GM19372 (cell line): ENCODE measurements at regions not wholly inside any gene's neighbourhood (a gene's known extent, or its start where the extent isn't known, plus 50 kb on each side); places are given as distances from the start of the nearest gene placed in this dataset.

Experiments
- ATAC-seq: cut with Tn5 transposase; IDR thresholded peaks from one replicate; pipeline ENCODE4 v1.9.1; 2021; ENCODE audit warnings: mild to moderate bottlenecking, low read depth, moderate library complexity; ENCODE audit not compliant: unreplicated experiment

DNA sequence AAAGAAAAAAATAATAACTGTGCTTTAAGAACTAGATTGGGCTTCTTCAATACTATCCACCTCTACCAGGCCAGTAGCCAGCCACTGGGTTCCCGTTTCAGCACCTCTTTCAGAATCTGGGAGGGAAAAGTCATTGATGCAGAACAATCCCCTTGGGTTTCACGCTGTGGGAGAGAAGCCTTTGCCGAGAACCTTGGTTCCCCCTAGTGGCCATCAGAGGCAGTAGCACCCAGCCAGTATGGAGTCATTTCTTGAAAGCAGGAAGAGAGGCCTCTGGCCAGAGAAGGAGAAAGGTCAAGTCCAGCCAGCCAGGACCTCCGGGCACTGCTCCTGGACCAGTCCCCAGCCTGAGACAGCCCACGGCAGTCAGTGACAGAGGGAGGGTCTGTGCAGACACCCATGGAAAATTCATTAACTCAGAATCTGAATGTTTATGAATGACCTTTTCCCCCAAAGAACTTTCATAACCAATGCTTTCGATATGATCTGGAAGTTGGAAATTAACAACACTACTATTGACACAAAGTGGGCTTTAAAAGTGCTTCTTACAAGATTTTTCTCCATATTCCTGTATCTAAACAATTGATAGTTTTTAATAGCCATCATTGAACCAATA, 51.2 kb upstream of the CDH5 start:
- peak; percentile 89 for ATAC-seq

GRCh38 chr16:66311306-66311705, 55.2 kb upstream of the CDH5 start:
- no peak for ATAC-seq

DNA sequence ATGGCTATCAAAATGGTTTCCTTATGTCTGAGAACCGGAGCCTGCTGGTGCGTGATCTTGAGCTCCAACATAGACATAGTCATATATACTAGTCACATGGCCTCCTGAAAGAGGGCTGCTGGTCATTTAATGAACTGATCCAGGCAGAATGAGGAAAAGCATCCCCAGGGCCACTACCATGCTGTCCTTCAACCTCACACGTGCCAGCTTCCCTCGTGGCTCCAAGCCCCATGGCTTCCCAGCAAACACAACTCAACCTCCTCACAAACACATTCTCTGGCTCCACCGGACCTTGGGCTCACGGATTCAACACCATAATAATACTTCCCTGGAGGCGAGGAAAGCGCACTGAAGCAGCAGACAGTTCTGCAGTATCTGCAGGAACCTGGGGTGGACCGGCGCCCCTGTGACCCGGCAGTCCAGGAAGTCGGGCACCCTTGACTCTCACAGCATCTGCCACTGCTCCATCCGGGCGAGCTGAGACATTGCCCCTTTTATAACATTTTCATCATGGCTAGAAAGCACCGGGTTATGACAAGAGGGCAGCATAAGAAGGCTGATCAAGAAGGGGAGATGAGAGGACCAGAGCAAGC, 57.2 kb upstream of the CDH5 start:
- ATAC-seq = no peak

DNA sequence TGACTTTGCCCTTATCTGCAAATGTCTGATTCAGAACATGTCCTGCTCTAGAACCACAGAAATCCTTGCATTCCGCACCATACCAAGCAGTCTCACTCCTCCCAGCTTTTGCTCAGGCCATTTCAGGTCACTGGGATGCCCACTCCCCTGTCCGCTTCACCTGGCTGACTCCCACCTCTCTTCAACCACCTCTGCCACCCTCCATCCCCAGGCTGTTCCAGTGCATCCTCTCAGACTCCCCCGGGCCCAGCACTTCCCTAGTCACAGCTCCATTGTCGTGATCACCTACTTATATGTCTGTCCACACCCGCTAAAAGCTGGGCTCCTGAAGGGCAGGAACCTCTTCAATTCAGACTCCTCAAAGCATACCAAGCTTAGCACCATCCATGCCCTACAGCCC, 58.4 kb upstream of the CDH5 start:
- ATAC-seq = no peak

DNA sequence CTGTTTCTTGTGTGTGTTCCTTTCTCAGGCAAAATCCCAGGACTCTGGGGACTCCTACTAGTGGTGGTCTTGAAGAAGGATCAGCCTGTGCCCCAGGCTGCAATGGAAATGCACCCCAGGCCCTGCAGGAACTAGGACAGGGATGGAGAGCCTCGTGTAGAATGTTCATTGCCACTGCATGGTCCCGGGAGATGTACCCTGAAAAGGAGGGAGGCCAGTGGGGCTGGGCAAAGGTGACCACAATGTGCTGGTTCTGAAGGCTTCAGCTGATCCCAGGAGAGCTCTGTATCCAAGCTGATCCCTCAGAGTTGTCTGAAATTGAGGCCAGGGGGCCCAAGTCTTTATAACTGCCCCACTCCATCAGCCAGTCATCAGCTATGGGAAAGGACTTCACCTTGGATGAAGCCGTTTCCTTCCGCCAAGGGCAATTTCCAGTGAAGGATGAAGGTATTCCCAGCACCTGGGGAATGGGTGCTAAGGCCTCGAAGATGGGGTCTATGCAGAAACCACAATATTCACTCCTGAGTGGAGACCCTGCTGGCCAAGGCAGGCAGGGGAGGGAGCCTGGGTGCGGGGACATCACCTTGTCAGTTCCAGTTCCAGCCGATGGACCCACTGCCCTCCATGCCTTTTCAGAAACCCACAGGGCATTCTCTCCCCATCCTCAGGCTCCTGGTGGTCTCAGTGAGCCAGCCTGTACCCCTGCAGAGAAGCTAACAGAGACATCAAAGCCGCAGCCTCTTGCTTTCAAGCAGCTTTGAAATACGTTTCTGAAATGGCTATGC, 59.9 kb upstream of the CDH5 start:
- no peak for ATAC-seq

DNA sequence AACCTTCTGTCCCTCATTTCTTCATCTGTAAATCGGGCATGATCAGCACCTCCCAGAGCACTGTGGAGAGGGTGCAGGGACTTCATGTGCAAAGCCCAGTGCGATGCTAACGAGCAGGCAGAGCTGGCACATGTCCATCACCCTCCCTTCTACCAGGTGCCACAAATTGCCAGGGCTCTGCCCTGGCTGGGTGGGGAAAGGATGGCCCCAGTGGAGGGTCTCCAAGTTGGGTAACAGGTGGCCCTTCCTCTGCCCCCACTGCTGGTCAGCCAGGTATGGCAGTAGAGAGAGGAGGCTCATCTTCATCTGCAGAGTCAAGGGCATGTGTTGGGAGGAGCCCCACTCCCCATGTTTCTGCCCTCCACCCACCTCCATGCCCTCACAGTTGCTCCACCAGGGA, 61.5 kb upstream of the CDH5 start:
- ATAC-seq = no peak

- ATAC-seq = no peak
Observed at GRCh38 chr16:66304151-66304550, 62.3 kb upstream of the CDH5 start.

- ATAC-seq = no peak
Observed at GRCh38 chr16:66300501-66300900, 66.0 kb upstream of the CDH5 start.

DNA sequence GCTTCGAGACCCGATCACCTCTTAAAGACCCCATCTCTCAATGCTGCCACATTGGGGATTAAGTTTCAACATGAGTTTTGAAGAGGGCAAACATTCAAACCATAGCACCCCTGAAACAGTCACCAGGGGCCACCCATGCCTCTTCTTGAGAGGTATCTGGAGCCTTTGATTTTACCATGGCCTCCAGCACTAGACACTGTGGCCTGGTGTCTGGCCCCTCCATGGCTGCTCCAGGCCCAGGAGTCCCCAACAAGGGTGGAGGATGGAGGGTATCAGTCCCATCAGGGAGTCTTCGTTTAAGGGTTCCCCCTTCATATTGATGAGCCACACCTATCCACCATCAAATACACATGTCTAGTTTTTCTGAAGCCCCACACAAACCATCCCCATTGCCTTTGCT, 66.5 kb upstream of the CDH5 start:
- ATAC-seq = no peak

DNA sequence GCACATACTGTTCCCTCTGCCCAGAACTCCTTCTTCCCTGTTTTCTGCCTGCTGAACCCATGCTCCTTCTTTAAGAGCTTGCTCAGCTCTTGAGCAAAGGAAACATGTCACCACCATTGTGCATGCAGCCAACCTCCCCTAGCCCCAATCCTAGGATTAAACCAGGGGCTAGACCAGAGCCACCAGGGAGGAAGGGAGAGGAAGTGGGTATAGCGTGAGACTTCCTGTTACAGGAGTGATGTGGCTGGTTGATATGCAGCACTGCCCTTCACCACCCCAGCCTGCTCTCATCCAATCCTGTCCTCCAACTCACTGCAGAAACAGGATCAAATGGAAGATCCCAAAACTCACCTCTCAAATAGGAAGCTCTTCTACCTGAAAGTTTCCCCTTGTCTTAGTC, 67.1 kb upstream of the CDH5 start:
- no peak for ATAC-seq

DNA sequence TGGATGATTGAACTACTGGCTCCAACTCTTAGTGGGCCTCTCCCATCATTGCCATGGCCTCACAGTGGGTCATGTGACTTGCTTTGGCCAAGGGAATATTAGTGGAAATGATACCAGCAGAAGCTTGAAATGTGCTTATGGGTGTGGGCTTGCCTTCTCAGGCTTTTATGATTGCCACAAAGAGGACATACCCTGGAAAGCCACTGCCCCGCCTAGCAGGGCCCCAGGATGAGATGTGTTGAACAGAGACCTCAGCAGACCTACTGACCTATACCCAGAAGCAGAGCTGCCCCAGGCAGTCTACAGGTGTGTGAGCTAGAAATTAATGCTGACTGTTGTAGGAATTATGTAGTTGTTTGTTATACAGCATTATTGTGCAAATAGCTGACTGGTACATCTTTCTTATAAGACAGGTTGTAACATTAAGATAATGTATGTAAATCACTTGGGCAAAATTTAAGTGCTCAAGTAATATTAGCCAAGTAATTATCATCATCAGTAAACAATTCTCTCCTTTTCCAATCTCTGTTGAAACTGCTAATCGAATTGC, 67.8 kb upstream of the CDH5 start:
- no peak for ATAC-seq

DNA sequence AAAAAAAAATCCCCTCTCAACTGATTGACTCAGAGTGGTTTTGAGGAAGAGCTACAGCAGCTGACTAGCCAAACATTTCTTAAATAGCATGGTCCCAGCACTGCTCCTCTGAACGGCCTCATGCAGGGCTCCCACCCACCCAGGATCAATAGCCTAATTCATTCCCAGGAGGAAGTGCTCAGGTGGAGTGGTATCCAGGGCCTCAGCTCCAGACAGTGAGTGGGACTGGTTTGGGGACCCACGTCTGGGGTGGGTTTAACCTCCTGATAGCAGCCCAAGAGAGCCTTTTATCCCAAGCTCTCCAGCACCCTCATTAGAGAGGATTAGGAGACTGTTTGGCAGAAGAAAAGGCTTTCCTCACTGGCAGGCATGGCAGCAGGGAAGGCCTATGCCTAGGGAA, 68.5 kb upstream of the CDH5 start:
- no peak for ATAC-seq

- no peak for ATAC-seq
Observed at GRCh38 chr16:66296591-66296990, 69.9 kb upstream of the CDH5 start.

DNA sequence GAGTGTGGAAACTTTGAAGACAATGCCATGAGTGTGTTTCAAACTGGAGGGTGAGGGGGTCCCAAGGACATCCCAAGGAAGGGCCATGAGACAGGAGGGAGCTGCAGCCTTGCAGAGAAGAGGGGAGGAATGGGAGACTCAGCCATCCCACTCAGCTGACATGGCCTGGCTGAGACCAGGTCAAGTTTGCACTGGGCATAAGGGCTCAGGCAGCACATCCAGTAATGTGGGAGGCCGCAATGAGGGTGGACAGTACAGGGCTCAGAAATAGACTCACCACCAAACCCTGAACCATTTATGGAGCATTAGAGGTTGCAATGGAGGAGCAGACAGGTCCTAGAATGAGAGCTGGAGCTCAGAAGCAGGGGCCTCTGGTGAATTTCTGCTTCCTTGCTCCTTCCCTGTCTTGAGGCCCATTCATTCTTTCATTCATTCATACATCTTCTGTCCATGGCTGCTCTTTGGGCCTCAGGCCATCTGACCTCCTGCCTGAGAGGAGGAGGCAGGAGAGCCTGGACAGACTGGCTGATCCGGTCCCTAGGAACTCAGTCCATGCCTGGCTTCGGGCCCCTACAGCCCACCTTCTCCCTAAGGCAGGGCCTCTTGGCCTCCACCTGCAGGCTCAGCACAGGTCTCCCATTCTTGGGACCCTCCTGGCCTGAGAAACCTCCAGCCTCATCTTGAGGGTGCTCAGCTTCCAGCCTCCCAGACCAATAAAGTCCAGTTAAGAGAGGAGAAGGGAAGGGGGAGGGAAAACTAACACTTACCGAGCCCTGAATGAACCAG, 70.5 kb upstream of the CDH5 start:
- ATAC-seq = no peak

DNA sequence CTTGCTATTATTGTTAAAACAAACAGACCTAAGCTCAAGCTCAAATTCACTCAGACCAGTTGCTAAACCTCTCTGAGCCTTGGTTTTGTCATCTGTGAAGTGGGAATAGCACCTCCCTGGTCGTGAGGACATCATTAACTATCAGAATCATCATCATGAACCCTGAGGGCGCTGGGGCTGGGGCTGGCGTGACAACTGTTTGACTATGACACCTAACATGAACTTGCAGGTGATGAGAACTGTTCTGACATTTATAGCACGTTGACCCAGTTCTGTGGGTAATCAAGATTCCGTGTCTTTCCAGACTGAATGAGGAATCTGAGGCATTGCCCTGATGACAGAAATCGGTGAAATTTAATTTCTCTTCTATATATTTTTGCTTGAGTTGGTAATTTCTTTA, 71.3 kb upstream of the CDH5 start:
- ATAC-seq = no peak

GRCh38 chr16:66294507-66294906, 72.0 kb upstream of the CDH5 start:
- ATAC-seq = no peak

DNA sequence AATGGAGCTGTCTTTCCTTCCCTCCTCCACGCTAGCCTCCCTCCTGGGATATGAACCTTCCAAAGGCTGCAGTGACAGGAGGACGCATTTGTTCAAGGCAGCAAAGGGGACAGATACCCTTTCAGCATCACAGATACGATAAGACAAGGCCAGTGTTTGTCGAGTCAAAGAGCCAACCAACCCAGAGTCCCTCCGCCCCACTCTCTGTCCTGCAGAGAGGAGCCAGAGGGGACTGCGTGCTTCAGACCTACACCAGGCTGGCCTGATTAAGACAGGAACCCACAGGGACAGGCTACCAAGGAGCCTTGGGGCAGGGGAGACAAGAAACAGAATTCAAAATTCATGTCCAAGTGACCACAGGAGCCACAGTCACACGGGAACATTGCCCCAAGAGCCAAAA, 72.6 kb upstream of the CDH5 start:
- no peak for ATAC-seq

- ATAC-seq = no peak
Observed at GRCh38 chr16:66293207-66293735, 73.2 kb upstream of the CDH5 start.

- no peak for ATAC-seq
Observed at GRCh38 chr16:66292241-66292935, 74.1 kb upstream of the CDH5 start.

DNA sequence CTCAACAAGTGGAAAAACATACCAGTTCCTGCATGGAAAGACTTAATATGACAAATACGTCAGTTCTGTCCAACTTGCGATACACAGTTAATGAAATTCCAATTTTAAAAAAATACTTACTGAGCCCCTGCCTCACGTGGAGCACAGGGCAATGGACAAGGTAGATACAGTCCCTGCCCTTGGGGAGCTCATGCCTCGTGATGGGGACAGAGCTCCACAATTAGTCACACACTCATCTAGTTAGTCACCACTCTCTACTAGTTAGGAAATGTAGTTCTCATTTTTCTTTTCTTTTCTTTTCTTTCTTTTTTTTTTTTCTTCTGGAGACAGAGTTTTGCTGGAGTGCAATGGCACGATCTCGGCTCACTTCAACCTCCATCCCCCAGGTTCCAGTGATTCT, 74.7 kb upstream of the CDH5 start:
- ATAC-seq = no peak
